LNCaP clone FGC (cell line): ENCODE measurements at regions not wholly inside any gene's neighbourhood (a gene's known extent, or its start where the extent isn't known, plus 50 kb on each side); places are given as distances from the start of the nearest gene placed in this dataset.

ENCODE experiments used
- DNase-seq: peaks from one replicate; pipeline ENCODE4 v3.0.0-alpha.2; 2011; ENCODE audit warnings: low read depth
- H3K4me3 ChIP-seq: 2 replicates; pipeline ENCODE4 v1.5.1; 2011; ENCODE audit warnings: mild to moderate bottlenecking, low read depth, low read length, control low read depth
- CTCF ChIP-seq: IDR thresholded peaks from 2 replicates; pipeline ENCODE4 v1.5.1; 2012; ENCODE audit warnings: mild to moderate bottlenecking; ENCODE audit not compliant: control insufficient read depth, insufficient read depth; ENCODE audit errors: extremely low read depth

GRCh38 chr4:55727746-55728145 lies 91.6 kb upstream of the NMU start:
- TF ChIP-seq CTCF = no peak
- H3K4me3 ChIP-seq = no peak overlapping the region
- no peak for DNase-seq

GRCh38 chr4:55729351-55730279 lies 90.0 kb upstream of the EXOC1L start:
- TF ChIP-seq CTCF = no peak
- H3K4me3 ChIP-seq = no peak overlapping the region
- no peak for DNase-seq

- no peak overlapping the region for H3K4me3 ChIP-seq
- TF ChIP-seq CTCF = no peak
- DNase-seq = no peak
Measured at GRCh38 chr4:55730280-55730931, 89.2 kb upstream of the EXOC1L start.

- no peak for DNase-seq
- no peak for TF ChIP-seq CTCF
- no peak overlapping the region for H3K4me3 ChIP-seq
Measured at GRCh38 chr4:55731959-55732358, 87.6 kb upstream of the EXOC1L start.

- no peak for DNase-seq
- TF ChIP-seq CTCF = no peak
- no peak overlapping the region for H3K4me3 ChIP-seq
Measured at GRCh38 chr4:55732864-55733263, 86.7 kb upstream of the EXOC1L start.

- peak; percentile 45 for DNase-seq
- H3K4me3 ChIP-seq = no peak overlapping the region
- 0 out of 2 replicates have a peak, but pooled peaks have one; percentile 2 for TF ChIP-seq CTCF
Measured at GRCh38 chr4:55733932-55734331, 85.7 kb upstream of the EXOC1L start.
